Muscle layer of colon (tissue), 2 donors: ENCODE measurements at regions not wholly inside any gene's neighbourhood (a gene's known extent, or its start where the extent isn't known, plus 50 kb on each side); places are given as distances from the start of the nearest gene placed in this dataset.
"Not testable (repeated sequence)": the region's sequence is repeated elsewhere in the genome, so short reads cannot be mapped to it uniquely, and the experiment has no call there.

ENCODE experiments used
- H3K27ac ChIP-seq: one replicate; pipeline ENCODE4 v1.7.0; 2013; ENCODE audit warnings: low read depth, mild to moderate bottlenecking, low read length, moderate library complexity
- H3K27me3 ChIP-seq, 2 donors: one replicate each; pipeline ENCODE4 v1.7.0; 2013; ENCODE audit warnings: low read length in 2 of 2, mild to moderate bottlenecking in 2 of 2; ENCODE audit not compliant: insufficient read depth in 2 of 2, control insufficient read depth in 1 of 2
- H3K36me3 ChIP-seq: one replicate; pipeline ENCODE4 v1.7.0; 2013; ENCODE audit warnings: mild to moderate bottlenecking, low read length; ENCODE audit not compliant: insufficient read depth
- H3K4me1 ChIP-seq: one replicate; pipeline ENCODE4 v1.7.0; 2013; ENCODE audit warnings: mild to moderate bottlenecking, low read length; ENCODE audit not compliant: insufficient read depth
- H3K4me3 ChIP-seq, 2 donors: one replicate each; pipeline ENCODE4 v1.7.0; 2013; ENCODE audit warnings: low read length in 2 of 2, low read depth in 1 of 2, mild to moderate bottlenecking in 1 of 2, moderate library complexity in 1 of 2
- H3K9ac ChIP-seq: one replicate; pipeline ENCODE4 v1.7.0; 2013; ENCODE audit warnings: low read length
- H3K9me3 ChIP-seq: one replicate; pipeline ENCODE4 v1.7.0; 2013; ENCODE audit warnings: mild to moderate bottlenecking, low read length
- donor health status: abdominal sarcoma.
- donor health status: Adenocarcinoma of cecum.

- no peak overlapping the region for H3K27ac ChIP-seq
- no peak overlapping the region for H3K4me3 ChIP-seq
- no peaks in the 10 kb centered on the region for H3K9me3 ChIP-seq
- peaks cover 4% of the 10 kb centered on the region for H3K4me1 ChIP-seq
- no peaks in the 10 kb centered on the region for H3K36me3 ChIP-seq
- no peak overlapping the region for H3K9ac ChIP-seq
- peaks cover 0 to 4% of the 10 kb centered on the region in 2 donors for H3K27me3 ChIP-seq
These were observed 113.6 kb downstream of the RTL9 start for GRCh38 chrX:110472265-110472664.

DNA sequence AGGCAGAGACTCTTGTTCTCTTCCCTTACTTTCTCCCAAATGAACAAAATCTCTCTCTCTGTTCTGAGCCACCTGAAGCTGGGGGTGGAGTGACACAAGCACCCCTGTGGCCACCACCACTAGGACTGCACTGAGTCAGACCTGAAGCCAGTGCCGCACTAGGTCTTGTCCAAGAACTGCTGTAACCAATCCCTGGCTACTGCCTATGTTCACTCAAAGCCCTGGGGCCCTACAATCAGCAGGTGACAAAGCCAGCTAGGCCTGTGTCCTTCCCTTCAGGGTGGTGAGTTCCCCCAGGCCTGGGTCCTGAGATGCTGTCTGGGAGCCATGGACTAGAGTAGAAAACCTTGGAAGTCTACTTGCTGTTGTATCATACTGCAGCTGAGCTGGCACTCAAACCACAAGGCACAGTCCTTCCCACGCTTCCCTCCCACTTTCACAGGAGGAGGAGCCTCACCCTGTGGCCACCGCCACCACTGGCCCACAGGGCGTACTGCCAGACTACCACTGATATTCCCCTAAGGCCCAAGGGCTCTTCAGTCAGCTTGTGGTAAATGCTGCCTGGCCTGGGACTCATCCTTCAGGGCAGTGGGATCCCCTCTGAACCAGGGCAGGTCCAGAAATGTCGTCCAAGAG is 119.1 kb downstream of the RTL9 start:
- Histone ChIP-seq H3K4me1 (peaks cover 4% of the 10 kb centered on the region), H3K36me3 (no peaks in the 10 kb centered on the region), H3K9ac (no peak overlapping the region), H3K4me3 (no peak overlapping the region), H3K27me3 (no peaks in the 10 kb centered on the region), H3K9me3 (no peaks in the 10 kb centered on the region), H3K27ac (no peak overlapping the region)

DNA sequence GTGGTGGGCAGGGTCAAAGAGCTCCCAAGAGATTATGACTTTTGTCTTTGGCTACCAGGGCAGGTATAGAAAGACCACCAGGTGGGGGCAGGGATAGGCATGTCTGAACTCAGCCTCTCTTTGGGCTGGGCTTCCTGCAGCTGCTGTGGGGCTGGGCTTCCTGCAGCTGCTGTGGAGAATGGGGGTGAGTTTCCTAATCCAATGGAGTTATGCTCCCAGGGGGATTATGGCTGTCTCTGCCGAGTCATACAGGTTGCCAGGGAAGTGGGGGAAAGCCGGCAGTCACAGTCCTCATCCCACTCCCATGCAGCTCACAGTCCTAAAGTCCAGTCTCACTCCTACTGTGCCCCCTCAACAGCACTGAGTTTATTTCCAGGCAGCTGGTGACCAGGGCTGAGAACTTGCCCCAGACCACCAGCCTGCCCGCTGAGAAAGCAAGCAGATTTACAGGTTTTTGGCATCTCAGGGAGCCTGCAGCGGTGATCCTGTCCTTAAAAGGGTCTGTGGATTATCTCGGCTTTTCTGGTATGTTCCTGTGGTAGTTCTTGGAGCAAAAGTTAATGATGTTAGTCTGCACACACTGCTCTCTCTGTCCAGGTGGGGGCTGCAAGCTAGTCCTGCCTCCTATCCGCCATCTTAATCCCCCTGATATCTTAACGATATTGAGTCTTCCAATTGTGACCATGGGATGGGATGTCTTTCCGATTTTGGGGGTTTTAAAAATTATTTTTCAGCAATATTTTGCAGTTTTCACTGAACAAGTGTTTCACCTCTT is 133.4 kb downstream of the RTL9 start:
- no peaks in the 10 kb centered on the region for H3K27me3 ChIP-seq
- H3K36me3 ChIP-seq = no peaks in the 10 kb centered on the region
- H3K4me1 ChIP-seq = no peaks in the 10 kb centered on the region
- no peak overlapping the region for H3K4me3 ChIP-seq
- H3K27ac ChIP-seq = no peak overlapping the region
- H3K9ac ChIP-seq = no peak overlapping the region
- H3K9me3 ChIP-seq = no peaks in the 10 kb centered on the region

GRCh38 chrX:110504947-110505346 is 146.3 kb downstream of the RTL9 start:
- Histone ChIP-seq H3K4me3 (no peak overlapping the region), H3K27me3 (peaks cover 0 to 4% of the 10 kb centered on the region in 2 donors), H3K4me1 (no peaks in the 10 kb centered on the region)

GRCh38 chrX:110509755-110510532 is 151.3 kb downstream of the RTL9 start:
- Histone ChIP-seq H3K4me3 (no peak overlapping the region), H3K36me3 (no peaks in the 10 kb centered on the region), H3K27ac (no peak overlapping the region), H3K4me1 (no peaks in the 10 kb centered on the region), H3K9me3 (no peaks in the 10 kb centered on the region), H3K9ac (no peak overlapping the region), H3K27me3 (peaks cover 0 to 3% of the 10 kb centered on the region in 2 donors)

More at GRCh38 chrX:110504947-110505346, 146.3 kb downstream of the RTL9 start:
- Histone ChIP-seq H3K36me3 (no peaks in the 10 kb centered on the region), H3K27ac (no peak overlapping the region), H3K9ac (no peak overlapping the region), H3K9me3 (no peaks in the 10 kb centered on the region)

- H3K9ac ChIP-seq = no peak overlapping the region
- no peak overlapping the region for H3K4me3 ChIP-seq
- no peaks in the 10 kb centered on the region for H3K4me1 ChIP-seq
- H3K27me3 ChIP-seq = peaks cover 0 to 3% of the 10 kb centered on the region in 2 donors
- H3K36me3 ChIP-seq = no peaks in the 10 kb centered on the region
- no peak overlapping the region for H3K27ac ChIP-seq
- no peaks in the 10 kb centered on the region for H3K9me3 ChIP-seq
These were observed 152.6 kb downstream of the RTL9 start for GRCh38 chrX:110511238-110511637.

DNA sequence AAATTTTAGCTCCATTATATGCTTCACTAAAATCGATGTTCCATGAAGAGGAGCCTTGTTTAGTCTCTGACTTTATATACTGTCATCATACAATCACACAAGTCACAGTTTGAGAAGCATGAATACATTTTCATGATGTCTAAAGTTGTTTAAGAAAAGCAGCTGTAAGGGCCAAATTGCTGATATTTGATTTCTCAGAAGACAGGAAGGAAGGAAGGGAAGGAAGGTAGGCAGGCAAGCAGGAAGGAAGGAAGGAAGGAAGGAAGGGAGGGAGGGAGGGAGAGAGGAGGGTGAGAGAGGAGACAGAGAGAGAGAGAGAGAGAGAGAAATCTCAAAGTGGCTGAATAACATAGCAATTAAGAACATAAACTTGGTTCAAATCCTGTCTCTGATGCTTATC is 153.7 kb downstream of the RTL9 start:
- Histone ChIP-seq H3K4me3 (no peak overlapping the region), H3K9me3 (no peaks in the 10 kb centered on the region), H3K27me3 (peaks cover 0 to 3% of the 10 kb centered on the region in 2 donors), H3K27ac (no peak overlapping the region), H3K4me1 (no peaks in the 10 kb centered on the region), H3K9ac (no peak overlapping the region), H3K36me3 (no peaks in the 10 kb centered on the region)

GRCh38 chrX:110514509-110514908 is 155.9 kb downstream of the RTL9 start:
- no peak overlapping the region for H3K9ac ChIP-seq

GRCh38 chrX:110519501-110519900 is 160.9 kb downstream of the RTL9 start:
- no peak overlapping the region for H3K9ac ChIP-seq
- no peaks in the 10 kb centered on the region for H3K27me3 ChIP-seq
- H3K4me3 ChIP-seq = no peak overlapping the region
- H3K4me1 ChIP-seq = no peaks in the 10 kb centered on the region
- H3K36me3 ChIP-seq = no peaks in the 10 kb centered on the region
- H3K27ac ChIP-seq = no peak overlapping the region
- H3K9me3 ChIP-seq = no peaks in the 10 kb centered on the region

More at GRCh38 chrX:110514509-110514908, 155.9 kb downstream of the RTL9 start:
- Histone ChIP-seq H3K4me3 (no peak overlapping the region), H3K36me3 (no peaks in the 10 kb centered on the region), H3K4me1 (no peaks in the 10 kb centered on the region), H3K27me3 (peaks cover 0 to 3% of the 10 kb centered on the region in 2 donors), H3K9me3 (no peaks in the 10 kb centered on the region), H3K27ac (no peak overlapping the region)

DNA sequence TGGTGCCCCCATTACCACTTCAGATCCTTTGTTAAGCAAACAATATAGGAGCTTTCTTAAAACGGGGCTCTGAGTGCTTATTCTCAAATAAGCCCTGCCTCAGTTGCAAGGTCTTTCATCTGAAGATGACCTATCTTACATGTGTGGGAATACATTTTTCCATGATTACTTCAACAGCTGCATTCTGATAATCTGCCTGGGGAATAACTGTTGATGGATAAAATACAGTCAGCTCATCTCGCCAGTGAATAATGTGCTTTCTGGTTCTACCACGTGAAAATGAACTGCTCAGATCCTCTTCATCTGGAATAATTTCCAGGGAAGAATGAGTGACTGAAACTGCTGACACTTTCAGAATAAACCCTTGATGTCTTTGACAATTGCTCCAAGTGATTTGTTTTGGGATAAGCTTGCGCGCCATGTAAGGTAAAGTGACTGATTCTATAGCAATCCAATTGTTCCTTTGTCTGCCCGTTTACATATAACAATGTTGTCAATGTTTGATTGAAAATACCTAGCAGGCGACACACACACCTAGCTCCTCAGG is 161.3 kb downstream of the RTL9 start:
- Histone ChIP-seq H3K9ac (no peak overlapping the region), H3K4me3 (no peak overlapping the region), H3K27me3 (no peaks in the 10 kb centered on the region), H3K36me3 (no peaks in the 10 kb centered on the region), H3K4me1 (no peaks in the 10 kb centered on the region), H3K9me3 (no peaks in the 10 kb centered on the region), H3K27ac (no peak overlapping the region)

DNA sequence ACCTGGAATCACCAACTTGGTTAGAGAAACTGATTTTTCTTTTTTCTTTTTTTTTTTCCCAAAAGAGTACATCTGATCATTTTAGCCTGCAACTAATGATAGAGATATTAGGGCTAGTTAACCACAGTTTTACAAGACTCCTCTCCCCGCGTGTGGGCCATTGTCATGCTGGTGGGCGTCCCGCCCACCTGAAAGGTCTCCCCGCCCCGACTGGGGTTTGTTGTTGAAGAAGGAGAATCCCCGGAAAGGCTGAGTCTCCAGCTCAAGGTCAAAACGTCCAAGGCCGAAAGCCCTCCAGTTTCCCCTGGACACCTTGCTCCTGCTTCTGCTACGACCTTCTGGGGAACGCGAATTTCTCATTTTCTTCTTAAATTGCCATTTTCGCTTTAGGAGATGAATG is 162.0 kb downstream of the RTL9 start:
- not testable (repeated sequence) for H3K27me3 ChIP-seq, H3K9me3 ChIP-seq, H3K4me1 ChIP-seq, H3K4me3 ChIP-seq, H3K36me3 ChIP-seq, H3K27ac ChIP-seq, H3K9ac ChIP-seq
